Transverse colon (tissue), 4 donors: ENCODE measurements at regions not wholly inside any gene's neighbourhood (a gene's known extent, or its start where the extent isn't known, plus 50 kb on each side); places are given as distances from the start of the nearest gene placed in this dataset.

Experiments used
- EP300 ChIP-seq: sonication (generic); formaldehyde crosslinking; IDR thresholded peaks from one replicate; pipeline ENCODE4 v1.6.1; 2017; ENCODE audit warnings: antibody characterized with exemption, low read depth
- POLR2A ChIP-seq: fragments of 450-650 bp; IDR thresholded peaks from one replicate; pipeline ENCODE4 v1.6.1; 2016; ENCODE audit warnings: antibody characterized with exemption, mild to moderate bottlenecking, moderate library complexity
- POLR2AphosphoS5 ChIP-seq, 3 donors: sonication (generic); formaldehyde crosslinking; IDR thresholded peaks; one replicate each; pipeline ENCODE4 v1.6.1; 2016; ENCODE audit warnings: antibody characterized with exemption in 3 of 3
- TF ChIP-seq, protein P1 (sequence below), 5 experiments: fragments of 200-600 bp in 3 of 5; fragments of 450-650 bp in 2 of 5; sonication (generic) in 3 of 5; IDR thresholded peaks; 1 replicate in 2 of 5; 2 replicates in 3 of 5; pipeline ENCODE4 v1.5.1; 2016 to 2017; ENCODE audit warnings: antibody characterized with exemption in 5 of 5, inconsistent platforms in 3 of 5, mild to moderate bottlenecking in 2 of 5, moderate library complexity in 1 of 5

- TF ChIP-seq POLR2A, result no peak
- TF ChIP-seq, protein P1, sequence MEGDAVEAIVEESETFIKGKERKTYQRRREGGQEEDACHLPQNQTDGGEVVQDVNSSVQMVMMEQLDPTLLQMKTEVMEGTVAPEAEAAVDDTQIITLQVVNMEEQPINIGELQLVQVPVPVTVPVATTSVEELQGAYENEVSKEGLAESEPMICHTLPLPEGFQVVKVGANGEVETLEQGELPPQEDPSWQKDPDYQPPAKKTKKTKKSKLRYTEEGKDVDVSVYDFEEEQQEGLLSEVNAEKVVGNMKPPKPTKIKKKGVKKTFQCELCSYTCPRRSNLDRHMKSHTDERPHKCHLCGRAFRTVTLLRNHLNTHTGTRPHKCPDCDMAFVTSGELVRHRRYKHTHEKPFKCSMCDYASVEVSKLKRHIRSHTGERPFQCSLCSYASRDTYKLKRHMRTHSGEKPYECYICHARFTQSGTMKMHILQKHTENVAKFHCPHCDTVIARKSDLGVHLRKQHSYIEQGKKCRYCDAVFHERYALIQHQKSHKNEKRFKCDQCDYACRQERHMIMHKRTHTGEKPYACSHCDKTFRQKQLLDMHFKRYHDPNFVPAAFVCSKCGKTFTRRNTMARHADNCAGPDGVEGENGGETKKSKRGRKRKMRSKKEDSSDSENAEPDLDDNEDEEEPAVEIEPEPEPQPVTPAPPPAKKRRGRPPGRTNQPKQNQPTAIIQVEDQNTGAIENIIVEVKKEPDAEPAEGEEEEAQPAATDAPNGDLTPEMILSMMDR (IDR thresholded peaks at IDR 0.05), result no peak
- TF ChIP-seq EP300, result no peak
- no peak for TF ChIP-seq POLR2AphosphoS5 (IDR thresholded peaks at IDR 0.05)
Measured at GRCh38 chr10:63719226-63719856, 198.1 kb downstream of the REEP3 start.
